Activated naive CD4-positive, alpha-beta T cell (primary cell): ENCODE measurements at regions not wholly inside any gene's neighbourhood (a gene's known extent, or its start where the extent isn't known, plus 50 kb on each side); places are given as distances from the start of the nearest gene placed in this dataset.

Experiments
- DNase-seq, 4 experiments: peaks; one replicate each; lab custom pipeline; 2025; lab: John Stamatoyannopoulos, UW

GRCh38 chr14:65936342-65936975 is 523.9 kb downstream of the FUT8 start:
- DNase-seq: no peak

- no peak for DNase-seq
Observed at GRCh38 chr14:65937079-65937959, 524.8 kb downstream of the FUT8 start.

GRCh38 chr14:65937960-65938316 is 525.4 kb downstream of the FUT8 start:
- no peak for DNase-seq

- DNase-seq: no peak
Observed at GRCh38 chr14:65938738-65939137, 526.2 kb downstream of the FUT8 start.

- DNase-seq: no peak
Observed at GRCh38 chr14:65939184-65939583, 526.7 kb downstream of the FUT8 start.

- DNase-seq: no peak
Observed at GRCh38 chr14:65940056-65940735, 527.7 kb downstream of the FUT8 start.

GRCh38 chr14:65941091-65941490 is 528.6 kb downstream of the FUT8 start:
- no peak for DNase-seq

- DNase-seq: no peak
Observed at GRCh38 chr14:65943150-65943549, 530.6 kb downstream of the FUT8 start.

DNA sequence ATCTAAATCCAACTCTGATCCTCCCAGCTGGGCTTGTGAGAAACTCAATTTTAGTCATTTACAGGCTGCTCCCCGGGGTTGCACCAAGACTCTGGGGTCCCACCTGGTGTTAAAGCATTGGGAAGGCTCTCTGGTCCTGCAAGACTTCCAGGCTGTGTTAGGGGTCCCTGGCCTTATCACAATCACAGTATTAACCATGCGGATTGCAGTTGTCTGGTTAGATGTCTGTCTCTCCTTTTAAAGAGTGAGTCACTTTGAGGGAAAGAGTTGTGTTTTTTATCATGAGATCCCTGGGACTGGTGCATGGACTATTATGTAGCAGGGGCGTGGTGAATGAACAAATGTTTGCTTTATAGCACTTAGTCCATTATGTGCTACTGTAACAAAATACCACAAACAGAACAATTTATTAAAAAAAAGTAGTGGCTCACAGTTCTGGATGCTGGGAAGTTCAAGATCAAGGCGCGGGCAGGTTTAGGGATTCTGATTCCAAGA is 531.4 kb downstream of the FUT8 start:
- DNase-seq: no peak

- no peak for DNase-seq
Observed at GRCh38 chr14:65945327-65945726, 532.8 kb downstream of the FUT8 start.

DNA sequence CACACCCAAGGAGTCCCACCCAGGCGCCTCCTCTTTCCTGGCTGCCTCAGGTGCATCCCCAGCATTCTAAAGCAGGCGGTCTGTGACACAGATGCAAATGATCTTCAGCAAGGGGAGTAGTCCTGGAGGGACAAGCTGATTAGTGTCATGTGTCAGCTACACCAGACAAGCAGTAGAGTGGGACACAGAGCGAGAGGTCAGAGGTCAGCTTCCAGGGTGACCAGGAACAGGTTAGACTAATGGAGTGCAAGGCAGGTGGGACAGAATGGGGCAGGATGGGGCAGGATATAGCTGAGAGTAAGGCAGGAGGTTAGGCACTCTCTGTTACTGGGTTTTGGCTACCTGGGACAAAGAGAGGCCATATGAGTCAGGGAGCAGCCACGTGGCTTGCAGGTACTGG is 534.0 kb downstream of the FUT8 start:
- DNase-seq: no peak

GRCh38 chr14:65948302-65948701 is 535.8 kb downstream of the FUT8 start:
- no peak for DNase-seq

DNA sequence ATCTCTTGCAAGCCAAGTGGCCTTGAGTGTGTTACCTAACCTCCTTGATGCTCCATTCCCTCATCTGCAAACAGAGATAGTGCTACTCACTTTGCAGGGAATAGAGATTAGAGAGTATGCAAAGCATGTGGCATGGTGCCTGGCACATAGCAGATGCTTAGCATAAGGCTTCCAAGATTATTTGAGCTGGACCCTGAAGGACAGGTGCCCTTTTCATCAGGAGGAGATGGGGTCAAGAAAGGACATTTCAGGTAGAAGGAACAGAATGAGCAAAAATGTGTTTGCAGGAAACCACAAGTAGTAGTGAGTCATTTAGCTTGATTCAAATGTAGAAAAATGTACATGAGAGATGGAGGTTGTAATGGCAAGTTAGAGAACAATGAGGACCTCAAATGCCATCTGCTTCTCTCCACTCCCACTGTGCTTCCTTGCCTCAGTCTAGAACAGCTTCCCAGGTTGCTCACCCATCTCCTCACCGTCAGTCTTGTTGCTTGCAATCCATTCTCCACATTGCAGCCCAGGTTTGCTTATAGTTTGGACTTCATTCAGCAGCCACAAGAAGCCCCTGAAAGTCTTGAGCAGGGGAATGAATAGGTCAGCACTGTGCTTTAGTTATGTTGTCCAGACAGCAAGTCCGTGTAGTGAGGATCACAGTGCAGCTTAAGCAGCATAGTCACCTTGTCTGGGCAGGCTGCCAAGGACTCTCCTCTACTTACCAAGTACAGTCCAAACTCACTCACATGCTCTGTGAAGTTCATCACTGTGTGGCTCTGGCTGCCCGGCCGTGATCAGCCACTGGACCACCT is 536.3 kb upstream of the CCDC196 start:
- no peak for DNase-seq

GRCh38 chr14:65954942-65955341 is 531.2 kb upstream of the CCDC196 start:
- no peak for DNase-seq

GRCh38 chr14:65957631-65958205 is 528.5 kb upstream of the CCDC196 start:
- DNase-seq: no peak

DNA sequence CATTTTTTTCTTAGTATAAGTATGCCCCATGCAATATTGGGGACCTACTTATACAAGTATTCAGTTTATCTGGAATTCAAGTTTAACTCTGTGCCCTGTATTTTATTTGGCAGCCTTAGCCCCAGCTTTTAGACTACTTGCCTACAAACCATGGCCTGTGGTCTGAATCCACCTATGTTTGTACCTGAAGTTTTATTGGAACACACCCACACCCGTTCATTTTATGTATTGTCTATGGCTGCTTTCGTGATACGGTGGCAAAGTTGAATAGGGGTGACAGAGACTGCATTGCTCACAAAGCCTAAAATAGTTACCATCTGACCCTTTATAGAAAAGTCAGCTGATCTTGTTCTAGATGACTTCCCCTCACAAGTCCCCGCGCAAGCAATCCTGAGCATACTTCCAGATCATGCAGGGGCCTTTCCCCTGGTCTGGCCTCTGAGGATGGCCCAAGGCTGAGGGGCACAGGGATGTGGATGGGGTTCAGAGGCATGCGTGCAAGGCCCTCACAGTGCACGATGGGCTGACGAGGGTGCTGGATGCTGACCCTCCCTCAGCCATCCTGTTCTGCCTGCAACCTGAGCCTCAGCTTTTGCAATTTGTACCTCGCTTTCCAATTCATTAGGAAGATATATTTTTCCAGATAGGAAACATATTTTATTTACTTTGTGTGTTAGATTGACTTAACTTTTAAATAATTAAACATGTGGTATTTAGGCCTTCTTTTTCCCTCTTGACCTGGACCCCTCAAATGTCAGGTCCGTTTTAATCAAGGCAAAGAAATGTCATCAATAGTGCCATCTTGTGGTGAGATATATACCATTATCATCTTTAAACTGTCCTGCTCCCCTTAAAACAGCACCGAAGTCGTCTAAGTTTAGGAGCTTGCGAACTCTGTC is 527.3 kb upstream of the CCDC196 start:
- no peak for DNase-seq

GRCh38 chr14:65959563-65960024 is 526.6 kb upstream of the CCDC196 start:
- no peak for DNase-seq

DNA sequence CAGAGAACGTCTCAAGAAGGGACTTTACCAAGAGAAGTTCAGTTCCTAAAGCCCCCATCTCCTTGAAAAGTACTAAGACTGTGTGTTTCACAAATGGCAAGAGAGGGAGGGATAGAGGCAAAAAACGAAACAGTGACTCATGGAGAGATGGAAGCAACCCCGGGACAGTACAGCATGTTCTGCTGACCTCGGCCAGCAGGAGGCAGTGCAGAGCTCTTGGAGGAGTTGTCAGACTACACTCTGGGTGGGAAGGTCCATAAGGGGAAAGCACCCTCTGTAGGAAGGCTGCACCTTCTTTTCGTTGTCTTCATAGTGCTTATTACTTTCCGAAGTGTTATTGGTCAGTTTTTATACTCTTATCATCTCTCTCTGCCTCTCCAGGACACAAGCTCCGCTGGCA is 525.2 kb upstream of the CCDC196 start:
- DNase-seq: peak in 3 of 4 experiments; percentile 22 to 66 (median 56)

- DNase-seq: no peak
Observed at GRCh38 chr14:65962952-65963351, 523.2 kb upstream of the CCDC196 start.

DNA sequence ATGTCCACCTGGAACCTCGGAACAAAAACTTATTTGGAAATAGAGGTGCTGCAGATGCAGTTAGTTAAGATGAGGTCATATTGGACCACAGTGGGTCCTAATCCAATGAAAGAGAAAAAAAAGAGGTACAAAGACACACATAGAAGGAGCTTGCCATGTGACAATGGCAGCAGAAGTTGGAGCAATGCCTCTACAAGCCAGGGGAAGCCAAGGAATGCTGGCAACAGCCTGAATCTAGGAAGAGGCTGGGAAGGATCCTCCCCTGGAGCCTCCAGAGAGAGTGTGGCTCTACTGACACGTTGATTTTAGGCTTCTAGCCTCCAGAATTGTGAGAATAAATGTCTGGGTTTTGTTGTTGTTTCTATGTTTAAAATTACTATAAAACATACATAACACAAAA is 521.8 kb upstream of the CCDC196 start:
- no peak for DNase-seq
